HEK293T (cell line): ENCODE measurements at regions not wholly inside any gene's neighbourhood (a gene's known extent, or its start where the extent isn't known, plus 50 kb on each side); places are given as distances from the start of the nearest gene placed in this dataset.

Experiments
- BHLHE40 ChIP-seq: fragments of 450-650 bp; IDR thresholded peaks from 2 replicates; pipeline ENCODE4 v1.6.1; 2016; ENCODE audit warnings: mild to moderate bottlenecking, moderate library complexity, borderline replicate concordance
- CTBP1 ChIP-seq: fragments of 450-650 bp; IDR thresholded peaks from 2 replicates; pipeline ENCODE4 v1.6.1; 2016; ENCODE audit warnings: borderline replicate concordance
- ELF4 ChIP-seq: fragments of 450-650 bp; IDR thresholded peaks from 2 replicates; pipeline ENCODE4 v1.6.1; 2017; ENCODE audit warnings: antibody characterized with exemption
- FOXA1 ChIP-seq: fragments of 450-650 bp; IDR thresholded peaks from 2 replicates; pipeline ENCODE4 v1.6.1; 2016; ENCODE audit warnings: mild to moderate bottlenecking
- FOXK2 ChIP-seq: fragments of 450-650 bp; IDR thresholded peaks from 2 replicates; pipeline ENCODE4 v1.6.1; 2016; ENCODE audit warnings: mild to moderate bottlenecking
- FOXM1 ChIP-seq: fragments of 450-650 bp; IDR thresholded peaks from 2 replicates; pipeline ENCODE4 v1.6.1; 2017; ENCODE audit warnings: mild to moderate bottlenecking, borderline replicate concordance
- LEF1 ChIP-seq: fragments of 450-650 bp; IDR thresholded peaks from 2 replicates; pipeline ENCODE4 v1.6.1; 2017; ENCODE audit warnings: mild to moderate bottlenecking, borderline replicate concordance
- SP1 ChIP-seq: fragments of 450-650 bp; IDR thresholded peaks from 2 replicates; pipeline ENCODE4 v1.6.1; 2017
- SUZ12 ChIP-seq: fragments of 450-650 bp; IDR thresholded peaks from 2 replicates; pipeline ENCODE4 v1.6.1; 2016; ENCODE audit warnings: mild to moderate bottlenecking
- TARDBP ChIP-seq: fragments of 450-650 bp; IDR thresholded peaks from 2 replicates; pipeline ENCODE4 v1.6.1; 2016
- ZNF384 ChIP-seq: fragments of 450-650 bp; IDR thresholded peaks from 2 replicates; pipeline ENCODE4 v1.6.1; 2016

GRCh38 chr14:71733210-71733883 lies 198.9 kb upstream of the RGS6 start:
- no peak for TF ChIP-seq SUZ12
- TF ChIP-seq BHLHE40: no peak
- TF ChIP-seq TARDBP: no peak
- no peak for TF ChIP-seq FOXM1
- TF ChIP-seq ELF4: no peak
- TF ChIP-seq SP1: no peak
- TF ChIP-seq ZNF384: no peak
- TF ChIP-seq FOXK2: no peak
- TF ChIP-seq FOXA1: no peak
- TF ChIP-seq CTBP1: no peak
- no peak for TF ChIP-seq LEF1
